Mesenchymal stem cell (in vitro differentiated cells and primary cell): ENCODE measurements at regions not wholly inside any gene's neighbourhood (a gene's known extent, or its start where the extent isn't known, plus 50 kb on each side); places are given as distances from the start of the nearest gene placed in this dataset.

Experiments
- DNase-seq: peaks from one replicate; pipeline ENCODE4 v3.0.0-alpha.2; 2013
- H2AFZ ChIP-seq: one replicate; pipeline ENCODE4 v1.6.1; 2013; ENCODE audit warnings: low read depth, mild to moderate bottlenecking, control low read depth, inconsistent platforms, low read length, moderate library complexity
- H2AK5ac ChIP-seq: 2 replicates; pipeline ENCODE4 v1.6.1; 2013; ENCODE audit warnings: low read length, moderate library complexity, mild to moderate bottlenecking, inconsistent platforms; ENCODE audit not compliant: severe bottlenecking
- H2BK120ac ChIP-seq: one replicate; pipeline ENCODE4 v1.6.1; 2013; ENCODE audit warnings: low read depth, mild to moderate bottlenecking, inconsistent platforms, low read length, moderate library complexity
- H2BK12ac ChIP-seq, 2 experiments: one replicate each; pipeline ENCODE4 v1.6.1; 2013; ENCODE audit warnings: inconsistent platforms in 2 of 2, low read length in 2 of 2, mild to moderate bottlenecking in 2 of 2, moderate library complexity in 2 of 2, control low read depth in 1 of 2
- H2BK15ac ChIP-seq: one replicate; pipeline ENCODE4 v1.6.1; 2013; ENCODE audit warnings: mild to moderate bottlenecking, low read depth, inconsistent platforms; ENCODE audit not compliant: poor library complexity, severe bottlenecking
- H2BK5ac ChIP-seq: 2 replicates; pipeline ENCODE4 v1.6.1; 2013; ENCODE audit warnings: low read depth, mild to moderate bottlenecking, low read length, control low read depth, inconsistent platforms; ENCODE audit not compliant: poor library complexity, severe bottlenecking
- H3K14ac ChIP-seq, 2 experiments: one replicate each; pipeline ENCODE4 v1.6.1; 2013; ENCODE audit warnings: inconsistent platforms in 2 of 2, low read length in 2 of 2, control low read depth in 1 of 2, mild to moderate bottlenecking in 1 of 2, moderate library complexity in 1 of 2
- H3K18ac ChIP-seq, 2 experiments: one replicate each; pipeline ENCODE4 v1.6.1; 2013; ENCODE audit warnings: inconsistent platforms in 2 of 2, low read length in 2 of 2, control low read depth in 1 of 2, low read depth in 1 of 2, mild to moderate bottlenecking in 1 of 2
- H3K23ac ChIP-seq, 2 experiments: one replicate each; pipeline ENCODE4 v1.6.1; 2013; ENCODE audit warnings: inconsistent platforms in 2 of 2, low read length in 2 of 2, mild to moderate bottlenecking in 2 of 2, moderate library complexity in 2 of 2, control low read depth in 1 of 2
- H3K27ac ChIP-seq: 2 replicates; pipeline ENCODE4 v1.5.1; 2013; ENCODE audit warnings: mild to moderate bottlenecking, moderate library complexity, low read length, control low read depth, inconsistent platforms; ENCODE audit not compliant: poor library complexity, severe bottlenecking
- H3K27me3 ChIP-seq, 2 experiments: 2 replicates each; pipeline versions ENCODE4 v1.6.1 to v1.7.0; 2013; ENCODE audit warnings: low read length in 2 of 2, mild to moderate bottlenecking in 2 of 2, moderate library complexity in 2 of 2, control low read depth in 1 of 2, inconsistent platforms in 1 of 2; ENCODE audit not compliant: control insufficient read depth in 1 of 2, insufficient read depth in 1 of 2
- H3K36me3 ChIP-seq, 2 experiments: 2 replicates each; pipeline versions ENCODE4 v1.6.1 to v1.7.0; 2013; ENCODE audit warnings: low read length in 2 of 2, control low read depth in 1 of 2, inconsistent platforms in 1 of 2, low read depth in 1 of 2, mild to moderate bottlenecking in 1 of 2; ENCODE audit not compliant: insufficient read depth in 2 of 2, control insufficient read depth in 1 of 2
- H3K4ac ChIP-seq, 2 experiments: one replicate each; pipeline ENCODE4 v1.6.1; 2013; ENCODE audit warnings: inconsistent platforms in 2 of 2, low read length in 2 of 2, mild to moderate bottlenecking in 2 of 2, moderate library complexity in 2 of 2, control low read depth in 1 of 2, low read depth in 1 of 2
- H3K4me1 ChIP-seq: 2 replicates; pipeline ENCODE4 v1.6.1; 2013; ENCODE audit warnings: low read depth, low read length, control low read depth; ENCODE audit not compliant: control insufficient read depth, insufficient read depth
- H3K4me2 ChIP-seq: 2 replicates; pipeline ENCODE4 v1.6.1; 2013; ENCODE audit warnings: low read length, mild to moderate bottlenecking, inconsistent platforms; ENCODE audit not compliant: poor library complexity, severe bottlenecking
- H3K4me3 ChIP-seq, 2 experiments: 2 replicates each; pipeline versions ENCODE4 v1.5.1 to v1.7.0; 2013; ENCODE audit warnings: low read length in 2 of 2, mild to moderate bottlenecking in 2 of 2, control low read depth in 1 of 2, low read depth in 1 of 2; ENCODE audit not compliant: insufficient read depth in 1 of 2
- H3K79me1 ChIP-seq: replicated peaks from 2 replicates; pipeline ENCODE4 v1.6.1; 2013; ENCODE audit warnings: mild to moderate bottlenecking, control low read depth, low read length, inconsistent platforms; ENCODE audit not compliant: poor library complexity, severe bottlenecking
- H3K9ac ChIP-seq: 2 replicates; pipeline ENCODE4 v1.7.0; 2013; ENCODE audit warnings: mild to moderate bottlenecking, low read length, moderate library complexity
- H3K9me3 ChIP-seq: 2 replicates; pipeline ENCODE4 v1.7.0; 2013; ENCODE audit warnings: mild to moderate bottlenecking, low read length; ENCODE audit not compliant: control insufficient read depth
- H4K8ac ChIP-seq: one replicate; pipeline ENCODE4 v1.6.1; 2013; ENCODE audit warnings: inconsistent platforms, mild to moderate bottlenecking, low read length, moderate library complexity
- H4K91ac ChIP-seq: one replicate; pipeline ENCODE4 v1.6.1; 2013; ENCODE audit warnings: mild to moderate bottlenecking, low read length, inconsistent platforms
- WGBS: methylation state at CpG from one replicate; pipeline ENCODE4 v1.1.7; 2013; ENCODE audit warnings: mixed read lengths; 5-methylcytosine and 5-hydroxymethylcytosine counted together

DNA sequence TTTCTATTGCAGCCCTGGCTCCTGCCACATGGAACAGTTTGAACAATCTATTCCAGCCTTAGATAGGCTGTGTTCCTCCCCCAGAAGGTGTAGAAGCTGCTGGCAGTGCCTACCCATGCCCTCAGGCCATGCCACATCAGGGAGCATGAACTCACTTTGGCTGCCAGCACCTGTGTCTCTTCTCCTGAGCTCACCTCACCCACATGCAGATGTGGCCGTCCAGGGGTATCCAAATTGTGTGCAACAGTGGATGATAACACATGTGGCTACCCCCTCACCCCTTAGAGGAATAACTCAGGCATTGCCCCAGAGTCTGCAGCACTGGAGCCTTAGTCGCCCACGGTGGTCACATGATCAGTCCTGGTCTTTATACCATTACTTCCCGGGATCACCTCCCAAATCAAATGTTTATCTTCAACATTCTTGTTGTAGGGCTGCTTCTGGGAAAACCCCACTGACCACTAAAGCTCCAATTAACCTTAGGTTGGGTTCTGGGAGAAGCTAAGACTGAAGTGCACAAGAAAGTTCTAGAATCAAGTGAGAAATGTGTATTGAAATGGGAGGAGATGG lies 110.4 kb downstream of the BANF2 start:
- H3K27me3 ChIP-seq: no peaks in the 10 kb centered on the region
- H3K27ac ChIP-seq: no peak overlapping the region
- no peaks in the 10 kb centered on the region for H3K79me1 ChIP-seq
- no peak overlapping the region for H3K4me3 ChIP-seq
- WGBS: 56% methylated on average over 4 of the region's 4 CpGs
- H3K4me2 ChIP-seq: no peak overlapping the region
- H2BK12ac ChIP-seq: peak overlapping the region; percentile 52 to 65
- H2BK120ac ChIP-seq: no peak overlapping the region
- H3K4me1 ChIP-seq: peaks cover 17% of the 10 kb centered on the region
- no peak overlapping the region for H3K9ac ChIP-seq
- peak overlapping the region in 1 of 2 experiments; percentile 61 for H3K18ac ChIP-seq
- H4K91ac ChIP-seq: peak overlapping the region; percentile 73
- no peak overlapping the region for H3K4ac ChIP-seq
- no peak overlapping the region for H2BK5ac ChIP-seq
- H2AK5ac ChIP-seq: no peak overlapping the region
- H3K9me3 ChIP-seq: no peaks in the 10 kb centered on the region
- no peak overlapping the region for H2AFZ ChIP-seq
- H3K36me3 ChIP-seq: no peaks in the 10 kb centered on the region
- peak; percentile 55 for DNase-seq
- peak overlapping the region in 1 of 2 experiments; percentile 67 for H3K14ac ChIP-seq
- no peak overlapping the region for H2BK15ac ChIP-seq
- H3K23ac ChIP-seq: no peak overlapping the region
- peak overlapping the region; percentile 91 for H4K8ac ChIP-seq

DNA sequence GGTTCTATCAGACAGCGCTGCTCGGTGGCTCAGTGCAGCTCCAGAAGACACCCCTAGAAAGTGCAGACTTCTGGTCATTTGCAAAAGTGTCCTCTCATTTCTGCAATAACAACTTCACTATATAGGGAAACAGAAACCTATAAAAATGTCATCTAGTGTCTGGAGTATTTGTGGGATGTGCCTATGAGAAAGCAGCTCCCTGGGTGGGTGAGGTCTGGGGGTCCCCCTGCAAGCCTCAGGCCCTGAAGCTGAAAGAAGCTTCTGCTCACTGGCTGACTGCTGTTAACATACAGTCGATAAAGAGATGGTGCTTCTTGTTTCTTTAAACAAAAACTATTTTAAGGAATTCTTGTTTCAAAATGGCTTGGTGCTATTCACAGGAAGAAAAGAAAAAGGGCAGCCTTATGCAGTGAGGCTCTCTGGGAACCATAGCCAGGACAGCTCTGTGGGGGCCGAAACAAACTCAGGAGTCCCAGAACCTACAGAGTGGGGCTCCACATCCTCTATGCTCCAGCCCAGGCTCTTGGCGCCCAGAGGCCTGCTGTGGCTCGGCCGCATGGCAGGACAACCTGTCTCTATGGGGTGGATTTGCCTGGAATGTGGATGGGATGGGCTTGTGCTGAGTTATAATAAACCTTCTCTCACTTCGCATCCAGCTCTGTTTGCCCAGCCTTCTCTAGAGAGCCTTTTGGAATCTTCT lies 109.7 kb downstream of the BANF2 start:
- Histone ChIP-seq H3K4me3 (no peak overlapping the region), H3K36me3 (no peaks in the 10 kb centered on the region), H3K4me2 (no peak overlapping the region), H2BK15ac (no peak overlapping the region), H3K4ac (no peak overlapping the region), H3K4me1 (peaks cover 17% of the 10 kb centered on the region), H3K18ac (no peak overlapping the region), H2BK12ac (no peak overlapping the region), H3K27me3 (no peaks in the 10 kb centered on the region), H2AK5ac (no peak overlapping the region), H3K79me1 (no peaks in the 10 kb centered on the region), H4K8ac (peak overlapping the region; percentile 27), H3K27ac (no peak overlapping the region), H3K9ac (no peak overlapping the region), H2BK120ac (no peak overlapping the region), H3K23ac (no peak overlapping the region), H2AFZ (no peak overlapping the region), H3K14ac (peak overlapping the region in 1 of 2 experiments; percentile 67), H3K9me3 (no peaks in the 10 kb centered on the region), H2BK5ac (no peak overlapping the region), H4K91ac (no peak overlapping the region)
- 75% methylated on average over 5 of the region's 8 CpGs for WGBS
- no peak for DNase-seq

DNA sequence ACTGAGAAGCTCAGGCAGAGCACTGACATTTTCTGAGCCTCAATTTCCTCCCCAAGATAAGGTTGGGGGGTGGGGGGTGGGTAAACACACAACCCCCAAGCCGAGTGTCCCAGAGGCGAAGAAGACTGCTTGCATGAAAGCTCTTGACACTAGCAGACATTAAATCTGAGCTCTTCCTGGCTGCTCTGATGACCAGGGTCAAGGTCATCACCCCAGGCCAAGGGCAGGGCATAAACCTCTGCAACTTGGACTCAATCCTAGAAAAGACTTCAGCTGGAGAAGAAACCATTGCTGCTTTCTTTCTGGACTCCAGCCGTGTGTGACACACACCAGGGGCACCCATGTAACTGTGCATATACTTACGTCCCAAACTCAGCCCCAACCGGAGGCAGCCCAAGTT lies 109.0 kb downstream of the BANF2 start:
- Histone ChIP-seq H2AFZ (no peak overlapping the region), H4K8ac (peak overlapping the region; percentile 69), H3K4me3 (no peak overlapping the region), H2BK5ac (no peak overlapping the region), H3K27ac (no peak overlapping the region), H4K91ac (peak overlapping the region; percentile 72), H2BK120ac (no peak overlapping the region), H3K4me1 (peaks cover 17% of the 10 kb centered on the region), H3K23ac (no peak overlapping the region), H3K9ac (peak overlapping the region; percentile 90), H3K79me1 (no peaks in the 10 kb centered on the region), H3K14ac (no peak overlapping the region), H3K4ac (peak overlapping the region in 1 of 2 experiments; percentile 42), H2BK15ac (no peak overlapping the region), H3K36me3 (no peaks in the 10 kb centered on the region), H3K18ac (peak overlapping the region; percentile 28 to 67), H2BK12ac (peak overlapping the region in 1 of 2 experiments; percentile 52), H3K27me3 (no peaks in the 10 kb centered on the region), H3K4me2 (no peak overlapping the region), H3K9me3 (no peaks in the 10 kb centered on the region), H2AK5ac (no peak overlapping the region)
- 73% methylated on average over 4 of the region's 5 CpGs for WGBS
- no peak for DNase-seq

DNA sequence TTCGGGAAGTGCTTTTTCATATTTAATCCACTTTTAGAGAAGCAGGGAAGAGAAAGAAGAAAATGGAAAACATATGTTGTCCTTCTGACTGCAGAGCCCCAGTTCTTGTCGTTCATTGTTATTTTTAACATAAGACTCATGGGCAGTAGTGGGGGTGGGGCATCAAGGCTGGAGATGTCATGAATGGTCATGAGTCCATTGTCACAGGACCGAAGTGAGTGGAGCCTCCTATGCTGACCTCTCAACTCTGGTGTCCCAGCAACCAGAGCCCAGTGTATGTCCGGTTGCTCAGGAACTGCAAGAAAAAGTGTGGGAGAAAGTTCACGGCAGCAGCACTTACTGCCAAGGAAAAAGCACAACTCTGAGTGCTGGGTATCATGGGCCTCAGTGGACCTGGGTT lies 108.6 kb downstream of the BANF2 start:
- H3K4me2 ChIP-seq: no peak overlapping the region
- H3K9ac ChIP-seq: peak overlapping the region; percentile 90
- no peak overlapping the region for H2BK15ac ChIP-seq
- H3K4me1 ChIP-seq: peaks cover 17% of the 10 kb centered on the region
- no peak overlapping the region for H3K27ac ChIP-seq
- peak overlapping the region; percentile 28 for H4K91ac ChIP-seq
- peak overlapping the region in 1 of 2 experiments; percentile 67 for H3K18ac ChIP-seq
- peak; percentile 87 for DNase-seq
- H3K4me3 ChIP-seq: peak overlapping the region in 1 of 2 experiments; percentile 20
- H3K36me3 ChIP-seq: no peaks in the 10 kb centered on the region
- no peak overlapping the region for H2BK120ac ChIP-seq
- no peak overlapping the region for H2AFZ ChIP-seq
- no peak overlapping the region for H2BK5ac ChIP-seq
- H2BK12ac ChIP-seq: peak overlapping the region in 1 of 2 experiments; percentile 52
- 59% methylated on average over 4 of the region's 5 CpGs for WGBS
- no peak overlapping the region for H3K4ac ChIP-seq
- no peak overlapping the region for H3K14ac ChIP-seq
- no peaks in the 10 kb centered on the region for H3K27me3 ChIP-seq
- H2AK5ac ChIP-seq: no peak overlapping the region
- no peak overlapping the region for H3K23ac ChIP-seq
- H3K9me3 ChIP-seq: no peaks in the 10 kb centered on the region
- peak overlapping the region; percentile 69 for H4K8ac ChIP-seq
- H3K79me1 ChIP-seq: no peaks in the 10 kb centered on the region
